K562 (cell line): ENCODE measurements at regions not wholly inside any gene's neighbourhood (a gene's known extent, or its start where the extent isn't known, plus 50 kb on each side); places are given as distances from the start of the nearest gene placed in this dataset.

Experiments used
- ATAC-seq: fragments of 200-7000 bp; cut with Tn5 transposase; 3 replicates; pipeline ENCODE4 v1.9.1; 2020; ENCODE audit warnings: moderate library complexity
- BruUV-seq: library from RNA; stranded (reverse); fragments of 400-500 nt; replicated peaks from 2 replicates; lab custom pipeline; 2021; lab: Mats Ljungman, UMichigan
- CTCF ChIA-PET: fragments of 300-600 bp; formaldehyde crosslinking; extraction: SDS; loops from one replicate; lab custom pipeline; 2021; ENCODE audit warnings: low intra/inter-chr PET ratio; lab: Yijun Ruan, JAX
- POLR2A ChIA-PET: fragments of 300-600, 350-650 bp; sonication (Branson Sonifier 250); formaldehyde crosslinking; extraction: SDS; loops from one replicate; lab custom pipeline; 2021; ENCODE audit warnings: antibody characterized with exemption, inconsistent platforms; lab: Yijun Ruan, JAX
- DNase-seq, 4 experiments: peaks; one replicate each; pipeline versions ENCODE4 v3.0.0 to v3.0.0-alpha.2; 2011 to 2018; ENCODE audit warnings: low spot score in 3 of 4, mixed read lengths in 3 of 4; ENCODE audit errors: extremely low read depth in 1 of 4
- FAIRE-seq: peaks from 2 replicates; lab custom pipeline; 2011; peaks lifted over from hg19 to GRCh38; lab: Jason Lieb, UNC
- H2AFZ ChIP-seq: 2 replicates; pipeline ENCODE4 v1.6.0; 2011; ENCODE audit warnings: low read depth, low read length, control low read depth, inconsistent platforms
- H3K27ac ChIP-seq: fragments of 200-600 bp; 3 replicates; pipeline ENCODE4 v1.8.0; 2011; ENCODE audit warnings: low read depth, mild to moderate bottlenecking, control low read depth, inconsistent platforms, low read length, moderate library complexity, mixed read lengths; ENCODE audit errors: extremely low read depth
- H3K27me3 ChIP-seq, 2 experiments: fragments of 300-600 bp in 1 of 2; 2 replicates in 1 of 2; 3 replicates in 1 of 2; pipeline versions ENCODE4 v1.6.0 to v1.8.0; 2011; ENCODE audit warnings: inconsistent platforms in 2 of 2, low read length in 2 of 2, mild to moderate bottlenecking in 1 of 2, mixed read lengths in 1 of 2, moderate library complexity in 1 of 2; ENCODE audit not compliant: control insufficient read depth in 2 of 2, insufficient read depth in 2 of 2
- H3K36me3 ChIP-seq: fragments of 300-600 bp; 3 replicates; pipeline ENCODE4 v1.8.0; 2011; ENCODE audit warnings: mild to moderate bottlenecking, low read length, inconsistent platforms; ENCODE audit not compliant: control insufficient read depth, insufficient read depth
- H3K4me1 ChIP-seq, 2 experiments: fragments of 200-600 bp in 1 of 2; replicated peaks in 1 of 2; 2 replicates in 1 of 2; 3 replicates in 1 of 2; pipeline versions ENCODE4 v1.5.1 to v1.8.0; 2011; ENCODE audit warnings: inconsistent platforms in 2 of 2, low read length in 2 of 2, mild to moderate bottlenecking in 1 of 2, mixed read lengths in 1 of 2, moderate library complexity in 1 of 2; ENCODE audit not compliant: control insufficient read depth in 2 of 2, insufficient read depth in 2 of 2
- H3K4me2 ChIP-seq: 2 replicates; pipeline ENCODE4 v1.6.1; 2011; ENCODE audit warnings: low read length, control low read depth, inconsistent platforms, mixed read lengths; ENCODE audit not compliant: insufficient read depth
- H3K4me3 ChIP-seq: fragments of 200-600 bp; sonication (generic), shearing (Covaris generic); 2 replicates; pipeline ENCODE4 v1.5.1; 2016; ENCODE audit warnings: control low read depth, inconsistent platforms
- H3K79me2 ChIP-seq: fragments of 200-600 bp; 3 replicates; pipeline ENCODE4 v1.8.0; 2011; ENCODE audit warnings: low read length, inconsistent platforms; ENCODE audit not compliant: control insufficient read depth, insufficient read depth
- H3K9ac ChIP-seq, 2 experiments: 2 replicates each; pipeline versions ENCODE4 v1.6.0 to v1.6.1; 2011; ENCODE audit warnings: low read depth in 2 of 2, low read length in 2 of 2, control low read depth in 1 of 2, inconsistent platforms in 1 of 2, mild to moderate bottlenecking in 1 of 2, mixed read lengths in 1 of 2; ENCODE audit not compliant: insufficient read depth in 1 of 2
- H3K9me1 ChIP-seq: one replicate; pipeline ENCODE4 v1.6.0; 2011; ENCODE audit warnings: inconsistent platforms, mild to moderate bottlenecking, low read length, moderate library complexity; ENCODE audit not compliant: control insufficient read depth, insufficient read depth
- H3K9me3 ChIP-seq: replicated peaks from 2 replicates; pipeline ENCODE4 v1.5.1; 2011; ENCODE audit warnings: low read depth, low read length, inconsistent platforms; ENCODE audit not compliant: control insufficient read depth, insufficient read depth
- H4K20me1 ChIP-seq: replicated peaks from 2 replicates; pipeline ENCODE4 v1.6.1; 2011; ENCODE audit warnings: low read length, inconsistent platforms, mixed read lengths; ENCODE audit not compliant: control insufficient read depth, insufficient read depth
- ADNP ChIP-seq: fragments of 200-800 bp; sonication (Bioruptor generic); IDR thresholded peaks from 2 replicates; pipeline ENCODE4 v1.6.1; 2016; ENCODE audit warnings: missing genetic modification characterization, missing compliant biosample characterization
- ATF7 ChIP-seq: fragments of 450-650 bp; IDR thresholded peaks from 2 replicates; pipeline ENCODE4 v1.7.1; 2014; ENCODE audit warnings: mild to moderate bottlenecking, moderate library complexity
- BRD9 ChIP-seq: fragments of 450-650 bp; IDR thresholded peaks from 2 replicates; pipeline ENCODE4 v1.6.1; 2018; ENCODE audit warnings: low read depth; ENCODE audit not compliant: partially characterized antibody
- CBFA2T2 ChIP-seq: fragments of 450-650 bp; conservative IDR thresholded peaks from 2 replicates; pipeline ENCODE4 v1.6.1; 2017; ENCODE audit warnings: mild to moderate bottlenecking
- CBX8 ChIP-seq: fragments of 200-600 bp; sonication (generic); IDR thresholded peaks from 2 replicates; pipeline ENCODE4 v1.6.1; 2012; ENCODE audit warnings: borderline replicate concordance, mixed run types, low read depth, mild to moderate bottlenecking, moderate library complexity, mixed read lengths, low read length, control low read depth, inconsistent platforms; ENCODE audit not compliant: poor library complexity, severe bottlenecking; ENCODE audit errors: extremely low read depth
- DACH1 ChIP-seq: fragments of 450-650 bp; IDR thresholded peaks from 2 replicates; pipeline ENCODE4 v1.6.1; 2018; ENCODE audit not compliant: partially characterized antibody
- EP300 ChIP-seq: IDR thresholded peaks from 2 replicates; pipeline ENCODE4 v1.6.1; 2012; ENCODE audit warnings: low read length, improper control_type of control experiment
- IRF2 ChIP-seq: sonication (generic); formaldehyde crosslinking; IDR thresholded peaks from 2 replicates; pipeline ENCODE4 v1.8.1; 2022; ENCODE audit warnings: mild to moderate bottlenecking, missing genetic modification reagents
- JUN ChIP-seq, 2 experiments: sonication (generic) in 1 of 2; formaldehyde crosslinking in 1 of 2; IDR thresholded peaks; 2 replicates each; pipeline versions ENCODE4 v1.6.1 to v1.8.0; 2012 to 2022; ENCODE audit warnings: borderline replicate concordance in 2 of 2, mild to moderate bottlenecking in 2 of 2, improper control_type of control experiment in 1 of 2, low read depth in 1 of 2, low read length in 1 of 2, missing genetic modification reagents in 1 of 2
- LARP7 ChIP-seq: fragments of 450-650 bp; IDR thresholded peaks from 2 replicates; pipeline ENCODE4 v1.6.1; 2016
- MBD2 ChIP-seq: sonication (generic); IDR thresholded peaks from 2 replicates; pipeline ENCODE4 v1.6.1; 2016; ENCODE audit warnings: low read depth, borderline replicate concordance
- POLR3A ChIP-seq: IDR thresholded peaks from 2 replicates; pipeline ENCODE4 v1.6.1; 2011; ENCODE audit warnings: borderline replicate concordance, mild to moderate bottlenecking, moderate library complexity; ENCODE audit not compliant: insufficient read length, insufficient read depth; ENCODE audit errors: extremely low read depth
- PPARD ChIP-seq: fragments of 250-450 bp; sonication (Bioruptor Pico); IDR thresholded peaks from 2 replicates; pipeline ENCODE4 v1.8.0; 2022; ENCODE audit warnings: inconsistent platforms, mild to moderate bottlenecking, moderate library complexity
- RB1 ChIP-seq: fragments of 450-650 bp; IDR thresholded peaks from 2 replicates; pipeline ENCODE4 v1.6.1; 2017; ENCODE audit warnings: low read depth, mild to moderate bottlenecking
- RBM25 ChIP-seq: fragments of 200-400 bp; formaldehyde crosslinking; IDR thresholded peaks from 2 replicates; pipeline ENCODE4 v1.6.1; 2018; ENCODE audit warnings: low read length, low read depth, moderate library complexity; ENCODE audit not compliant: severe bottlenecking
- RNF219 ChIP-seq: fragments of 250-450 bp; sonication (Bioruptor Pico); IDR thresholded peaks from 2 replicates; pipeline ENCODE4 v1.5.0; 2022; ENCODE audit warnings: mild to moderate bottlenecking
- SMAD2 ChIP-seq: fragments of 150-350 bp; IDR thresholded peaks from 2 replicates; pipeline ENCODE4 v1.6.1; 2014; ENCODE audit warnings: low read depth, mild to moderate bottlenecking, low read length
- WGBS: fragments of 100-300 bp; shearing (Covaris generic); methylation state at CpG from one replicate; pipeline ENCODE4 v1.1.6; 2016; ENCODE audit warnings: low coverage, mixed read lengths; ENCODE audit not compliant: insufficient coverage; ENCODE audit errors: missing lambda C conversion rate; 5-methylcytosine and 5-hydroxymethylcytosine counted together
- in situ Hi-C: fragments of 300-500 bp; cut with MboI; formaldehyde crosslinking; loops from 4 replicates; pipeline ENCODE4 v1.15.0; 2018; ENCODE audit warnings: inconsistent platforms, mixed read lengths
- intact Hi-C: fragments of 100-400 bp; cut with micrococcal nuclease; formaldehyde crosslinking; loops from 2 replicates; pipeline ENCODE4 v1.14.2; 2022

GRCh38 chr2:58484629-58485028, 243.5 kb upstream of the FANCL start:
- FAIRE-seq, result no peak
- Histone ChIP-seq H3K4me3 (no peak overlapping the region), H3K79me2 (no peaks in the 10 kb centered on the region), H3K36me3 (no peaks in the 10 kb centered on the region), H4K20me1 (no peaks in the 10 kb centered on the region), H3K9ac (no peak overlapping the region), H3K9me1 (no peaks in the 10 kb centered on the region), H2AFZ (no peak overlapping the region), H3K4me1 (no peaks in the 10 kb centered on the region), H3K27me3 (no peaks in the 10 kb centered on the region), H3K9me3 (no peaks in the 10 kb centered on the region)
- intact Hi-C loops (no loop called here), in situ Hi-C loops (no loop called here)
- POLR2A ChIA-PET, result interaction anchor here (0.7 kb wide), 1 partner anchor 549 kb away, joined by 3 read pairs; no protein-coding TSS in a partner anchor
- BruUV-seq, result no TSS peak
- CTCF ChIA-PET, result no interaction called here
- no peak for DNase-seq
- no peak for ATAC-seq
- TF ChIP-seq POLR3A, result no peak
- TF ChIP-seq PPARD, result no peak
- TF ChIP-seq CBX8, result no peak
- peak; percentile 57; the same call in 1 of the 2 replicates for TF ChIP-seq ADNP (tag)
- TF ChIP-seq EP300, result no peak
- TF ChIP-seq RBM25, result peak; percentile 62
- TF ChIP-seq, all 486 proteins: peak for 2
- H3K4me2 ChIP-seq, result no peak overlapping the region
- WGBS, result 5% methylated on average over 4 of the region's 4 CpGs
- H3K27ac ChIP-seq, result no peak overlapping the region

GRCh38 chr2:58484221-58484620, 243.1 kb upstream of the FANCL start:
- Histone ChIP-seq H3K4me2 (no peak overlapping the region), H4K20me1 (no peaks in the 10 kb centered on the region), H2AFZ (no peak overlapping the region), H3K4me3 (no peak overlapping the region), H3K9me3 (no peaks in the 10 kb centered on the region), H3K4me1 (no peaks in the 10 kb centered on the region), H3K9ac (no peak overlapping the region), H3K36me3 (no peaks in the 10 kb centered on the region), H3K27ac (no peak overlapping the region), H3K27me3 (no peaks in the 10 kb centered on the region), H3K79me2 (no peaks in the 10 kb centered on the region), H3K9me1 (no peaks in the 10 kb centered on the region)
- DNase-seq, result no peak
- no peak for FAIRE-seq
- intact Hi-C loops (no loop called here), in situ Hi-C loops (no loop called here)
- ChIA-PET POLR2A (no interaction called here), CTCF (no interaction called here)
- 0% methylated on average over 1 of the region's 1 CpG for WGBS
- ATAC-seq, result no peak
- BruUV-seq, result no TSS peak
- TF ChIP-seq ATF7 (no peak), BRD9 (no peak), MBD2 (no peak), CBFA2T2 (no peak), DACH1 (no peak), RNF219 (no peak), RB1 (no peak), JUN (IDR thresholded peaks at IDR 0.05; ENCODE audit: borderline replicate concordance, low read depth, low read length) (no peak), JUN (CRISPR knock-in tag; IDR thresholded peaks at IDR 0.05; ENCODE audit: borderline replicate concordance) (no peak), LARP7 (no peak), SMAD2 (no peak), IRF2 (CRISPR knock-in tag) (no peak)
